Pancreas (tissue), 10 donors: ENCODE measurements at regions not wholly inside any gene's neighbourhood (a gene's known extent, or its start where the extent isn't known, plus 50 kb on each side); places are given as distances from the start of the nearest gene placed in this dataset.
"Not testable (repeated sequence)": the region's sequence is repeated elsewhere in the genome, so short reads cannot be mapped to it uniquely, and the experiment has no call there.

Source experiments
- ATAC-seq, 4 donors: fragments of 200-7000 bp; cut with Tn5 transposase; one replicate each; pipeline versions ENCODE4 v1.8.0 to v1.9.1; 2020; ENCODE audit warnings: mild to moderate bottlenecking in 4 of 4, moderate library complexity in 4 of 4
- DNase-seq, 6 donors: peaks; one replicate each; pipeline ENCODE4 v3.0.0-alpha.2; 2020
- FAIRE-seq: peaks from 2 replicates; lab custom pipeline; 2012; peaks lifted over from hg19 to GRCh38; lab: Jason Lieb, UNC
- H3K27ac ChIP-seq, 4 donors: fragments of 200-600 bp; sonication (generic); 1 replicate in 3 of 4; 2 replicates in 1 of 4; pipeline versions ENCODE4 v1.5.0 to v1.8.0; 2020
- H3K27me3 ChIP-seq, 4 donors: fragments of 200-600 bp; one replicate each; pipeline ENCODE4 v1.8.0; 2021
- H3K36me3 ChIP-seq, 3 donors: fragments of 200-600 bp; sonication (generic) in 1 of 3; one replicate each; pipeline versions ENCODE4 v1.5.0 to v1.8.0; 2020 to 2021
- H3K4me1 ChIP-seq, 3 donors: fragments of 200-600 bp; one replicate each; pipeline ENCODE4 v1.8.0; 2021
- H3K4me3 ChIP-seq, 4 donors: fragments of 200-600 bp; sonication (generic) in 2 of 4; one replicate each; pipeline versions ENCODE4 v1.5.0 to v1.8.0; 2020 to 2021
- H3K9me3 ChIP-seq, 4 donors: fragments of 200-600 bp; one replicate each; pipeline ENCODE4 v1.8.0; 2021
- CTCF ChIP-seq, 4 donors: fragments of 200-600 bp; sonication (generic) in 3 of 4; IDR thresholded peaks; one replicate each; pipeline versions ENCODE4 v1.5.0 to v1.8.0; 2021; ENCODE audit warnings: antibody characterized with exemption in 4 of 4
- WGBS, 2 donors: extraction: QIAGEN DNeasy Blood & Tissue Kit; methylation state at CpG; one replicate each; pipeline ENCODE4 v1.1.7; 2013; 5-methylcytosine and 5-hydroxymethylcytosine counted together
- intact Hi-C, 3 donors: fragments of 100-400 bp; cut with DNase I; formaldehyde crosslinking; loops; one replicate each; pipeline versions ENCODE4 v1.11.1 to v1.14.2; 2022
- donor health status: healthy with polysubstance abuse.
- donor health status: DM: no; HTN: no; CAD: no; lungs with moderate emphysema.
- donor health status: DM: no; HTN: no; CAD: no.
- donor health status: control.
- donor health status: control.
- donor health status: Bipolar disorder and iron deficiency.
- donor health status: DM: yes; HTN: yes; CAD: no.
- donor health status: DM: no; HTN: no; CAD: no.
- donor health status: DM: no; HTN: no; CAD: no.
- donor health status: DM: yes; HTN: yes; CAD: no.

- no peak for DNase-seq
- TF ChIP-seq CTCF (IDR thresholded peaks at IDR 0.05), result no peak
- Histone ChIP-seq H3K27me3 (no peaks in the 10 kb centered on the region), H3K9me3 (no peaks in the 10 kb centered on the region), H3K4me1 (no peaks in the 10 kb centered on the region), H3K4me3 (no peak overlapping the region), H3K27ac (no peak overlapping the region), H3K36me3 (no peaks in the 10 kb centered on the region)
- no peak for ATAC-seq
- no peak for FAIRE-seq
- 87 to 91% methylated on average over 8 of the region's 8 CpGs for WGBS, 2 donors
- intact Hi-C loops, result no loop called here
These were observed 123.8 kb downstream of the FAM170A start for GRCh38 chr5:119752921-119753886.

GRCh38 chr5:119754825-119755224, 125.5 kb downstream of the FAM170A start:
- DNase-seq (peak in 4 of 6 donors; percentile 15 to 51 (median 45)), ATAC-seq (peak in 3 of 4 donors; percentile 27 to 56 (median 36))
- H3K4me3 ChIP-seq, H3K4me1 ChIP-seq, intact Hi-C loops, H3K27me3 ChIP-seq, H3K9me3 ChIP-seq, H3K36me3 ChIP-seq, FAIRE-seq, H3K27ac ChIP-seq: not testable (repeated sequence)
- WGBS, 2 donors, result 60 to 63% methylated on average over 7 of the region's 7 CpGs

- Histone ChIP-seq H3K27ac (no peak overlapping the region), H3K4me1 (no peaks in the 10 kb centered on the region), H3K4me3 (no peak overlapping the region), H3K9me3 (no peaks in the 10 kb centered on the region), H3K27me3 (no peaks in the 10 kb centered on the region), H3K36me3 (no peaks in the 10 kb centered on the region)
- DNase-seq, result no peak
- intact Hi-C loops, result no loop called here
- 61 to 69% methylated on average over 2 of the region's 2 CpGs for WGBS, 2 donors
- FAIRE-seq, result no peak
- no peak for TF ChIP-seq CTCF (IDR thresholded peaks at IDR 0.05)
- ATAC-seq, result no peak
These were observed 127.9 kb downstream of the FAM170A start for GRCh38 chr5:119757276-119757675.

GRCh38 chr5:119769695-119770693, 140.6 kb downstream of the FAM170A start:
- ATAC-seq, result peak in 1 of 4 donors; percentile 32
- H3K9me3 ChIP-seq, intact Hi-C loops, H3K27me3 ChIP-seq, H3K4me3 ChIP-seq, H3K27ac ChIP-seq, FAIRE-seq, H3K36me3 ChIP-seq, H3K4me1 ChIP-seq: not testable (repeated sequence)
- DNase-seq, result peak in 1 of 6 donors; percentile 32
- 44 to 45% methylated on average over 10 to 11 of the region's 11 CpGs for WGBS, 2 donors

- FAIRE-seq, ATAC-seq, H3K9me3 ChIP-seq, DNase-seq, H3K27me3 ChIP-seq, H3K27ac ChIP-seq, H3K4me1 ChIP-seq, H3K36me3 ChIP-seq, intact Hi-C loops, H3K4me3 ChIP-seq: not testable (repeated sequence)
- WGBS, 2 donors, result 78 to 82% methylated on average over 15 of the region's 15 CpGs
These were observed 150.8 kb downstream of the FAM170A start for GRCh38 chr5:119780145-119780544.

GRCh38 chr5:119785057-119785456, 155.7 kb downstream of the FAM170A start:
- Histone ChIP-seq H3K36me3 (no peaks in the 10 kb centered on the region), H3K4me1 (no peaks in the 10 kb centered on the region), H3K27ac (no peak overlapping the region), H3K9me3 (no peaks in the 10 kb centered on the region), H3K27me3 (no peaks in the 10 kb centered on the region), H3K4me3 (no peak overlapping the region)
- ATAC-seq (no peak), FAIRE-seq (no peak), DNase-seq (no peak)
- intact Hi-C loops, result no loop called here
- no peak for TF ChIP-seq CTCF (IDR thresholded peaks at IDR 0.05)
